ENCODE measurements at regions not wholly inside any gene's neighbourhood (a gene's known extent, or its start where the extent isn't known, plus 50 kb on each side); places are given as distances from the start of the nearest gene placed in this dataset.

GRCh38 chr11:80720295-80720694 is 1279.5 kb upstream of the TENM4 start:
- no TSS peak for BruUV-seq (replicated peaks)
- H2AFZ ChIP-seq (ENCODE audit: low read length), result peak overlapping the region; percentile 33; the same call in 1 of the 2 replicates

GRCh38 chr11:80719292-80719646 is 1278.4 kb upstream of the TENM4 start:
- H3K27me3 ChIP-seq (ENCODE audit: low read length), result no peaks in the 10 kb centered on the region
- peaks cover 19% of the 10 kb centered on the region for H3K4me1 ChIP-seq (ENCODE audit: insufficient read depth, low read length)
- ChIA-PET POLR2A (ENCODE audit: unreplicated experiment) (no interaction called here), CTCF (no interaction called here)
- intact Hi-C loops (cut with micrococcal nuclease), result no loop called here
- BruUV-seq (replicated peaks), result no TSS peak
- TF ChIP-seq EZH2 (IDR thresholded peaks at IDR 0.05; ENCODE audit: low read length, unreplicated experiment), result no peak
- no peak for TF ChIP-seq EZH2phosphoT487 (IDR thresholded peaks at IDR 0.05; ENCODE audit: borderline replicate concordance, low read length)
- H3K9me3 ChIP-seq (ENCODE audit: low read length), result no peaks in the 10 kb centered on the region
- H3K4me3 ChIP-seq (ENCODE audit: low read length), result no peak overlapping the region
- no peaks in the 10 kb centered on the region for H3K9me2 ChIP-seq (replicated peaks; ENCODE audit: low read length)
- no peaks in the 10 kb centered on the region for H3F3A ChIP-seq (ENCODE audit: low read length, unreplicated experiment)
- H3K36me3 ChIP-seq (ENCODE audit: low read depth, low read length), result no peaks in the 10 kb centered on the region
- DNase-seq (no peak), ATAC-seq (no peak)
- no peaks in the 10 kb centered on the region for H4K20me1 ChIP-seq (ENCODE audit: low read length)
- no peak overlapping the region for H3K4me2 ChIP-seq (ENCODE audit: low read length)
- H3K79me2 ChIP-seq (ENCODE audit: low read length), result no peaks in the 10 kb centered on the region
- peak overlapping the region; percentile 26; the same call in 1 of the 2 replicates for H3K27ac ChIP-seq (ENCODE audit: low read length)
- H2AFZ ChIP-seq (ENCODE audit: low read length), result no peak overlapping the region
- H3K9ac ChIP-seq (ENCODE audit: low read length), result no peak overlapping the region

More at GRCh38 chr11:80720295-80720694, 1279.5 kb upstream of the TENM4 start:
- Histone ChIP-seq H3K27me3 (ENCODE audit: low read length) (no peaks in the 10 kb centered on the region), H3K4me3 (ENCODE audit: low read length) (no peak overlapping the region), H3K27ac (ENCODE audit: low read length) (no peak overlapping the region), H3K36me3 (ENCODE audit: low read depth, low read length) (no peaks in the 10 kb centered on the region), H3K4me2 (ENCODE audit: low read length) (no peak overlapping the region), H4K20me1 (ENCODE audit: low read length) (no peaks in the 10 kb centered on the region), H3K9me3 (ENCODE audit: low read length) (no peaks in the 10 kb centered on the region), H3K9me2 (replicated peaks; ENCODE audit: low read length) (no peaks in the 10 kb centered on the region), H3K9ac (ENCODE audit: low read length) (no peak overlapping the region), H3F3A (ENCODE audit: low read length, unreplicated experiment) (no peaks in the 10 kb centered on the region), H3K4me1 (ENCODE audit: insufficient read depth, low read length) (peaks cover 19% of the 10 kb centered on the region), H3K79me2 (ENCODE audit: low read length) (no peaks in the 10 kb centered on the region)
- DNase-seq (no peak), ATAC-seq (no peak)
- TF ChIP-seq EZH2 (IDR thresholded peaks at IDR 0.05; ENCODE audit: low read length, unreplicated experiment) (no peak), EZH2phosphoT487 (IDR thresholded peaks at IDR 0.05; ENCODE audit: borderline replicate concordance, low read length) (no peak), CTCF (conservative IDR thresholded peaks at IDR 0.05; ENCODE audit: low read depth, low read length) (no peak)
- ChIA-PET POLR2A (ENCODE audit: unreplicated experiment) (no interaction called here), CTCF (no interaction called here)
- intact Hi-C loops (cut with micrococcal nuclease), result no loop called here

- no peaks in the 10 kb centered on the region for H3K27me3 ChIP-seq (ENCODE audit: low read length)
- peaks cover 19% of the 10 kb centered on the region for H3K4me1 ChIP-seq (ENCODE audit: insufficient read depth, low read length)
- 0 out of 2 replicates have a peak, but pooled peaks cover 2% of the 10 kb centered on the region for H3K9me3 ChIP-seq (ENCODE audit: low read length)
- H3K9me2 ChIP-seq (replicated peaks; ENCODE audit: low read length), result no peaks in the 10 kb centered on the region
- H3K4me3 ChIP-seq (ENCODE audit: low read length), result no peak overlapping the region
- no peaks in the 10 kb centered on the region for H3F3A ChIP-seq (ENCODE audit: low read length, unreplicated experiment)
- no peaks in the 10 kb centered on the region for H3K36me3 ChIP-seq (ENCODE audit: low read depth, low read length)
- H4K20me1 ChIP-seq (ENCODE audit: low read length), result no peaks in the 10 kb centered on the region
- ChIA-PET CTCF (no interaction called here), POLR2A (ENCODE audit: unreplicated experiment) (no interaction called here)
- ATAC-seq (no peak), DNase-seq (peak; percentile 57)
- H3K4me2 ChIP-seq (ENCODE audit: low read length), result no peak overlapping the region
- no peak for TF ChIP-seq CTCF (conservative IDR thresholded peaks at IDR 0.05; ENCODE audit: low read depth, low read length)
- TF ChIP-seq EZH2 (IDR thresholded peaks at IDR 0.05; ENCODE audit: low read length, unreplicated experiment), result no peak
- TF ChIP-seq EZH2phosphoT487 (IDR thresholded peaks at IDR 0.05; ENCODE audit: borderline replicate concordance, low read length), result no peak
- no peak overlapping the region for H2AFZ ChIP-seq (ENCODE audit: low read length)
- no peak overlapping the region for H3K9ac ChIP-seq (ENCODE audit: low read length)
- intact Hi-C loops (cut with micrococcal nuclease), result no loop called here
- peak overlapping the region; percentile 51 for H3K27ac ChIP-seq (ENCODE audit: low read length)
- BruUV-seq (replicated peaks), result no TSS peak
- H3K79me2 ChIP-seq (ENCODE audit: low read length), result no peaks in the 10 kb centered on the region
Observed at GRCh38 chr11:80718611-80719291, 1277.9 kb upstream of the TENM4 start.

All from PC-3 (cell line).